ENCODE measurements at regions not wholly inside any gene's neighbourhood (a gene's known extent, or its start where the extent isn't known, plus 50 kb on each side); places are given as distances from the start of the nearest gene placed in this dataset.

DNA sequence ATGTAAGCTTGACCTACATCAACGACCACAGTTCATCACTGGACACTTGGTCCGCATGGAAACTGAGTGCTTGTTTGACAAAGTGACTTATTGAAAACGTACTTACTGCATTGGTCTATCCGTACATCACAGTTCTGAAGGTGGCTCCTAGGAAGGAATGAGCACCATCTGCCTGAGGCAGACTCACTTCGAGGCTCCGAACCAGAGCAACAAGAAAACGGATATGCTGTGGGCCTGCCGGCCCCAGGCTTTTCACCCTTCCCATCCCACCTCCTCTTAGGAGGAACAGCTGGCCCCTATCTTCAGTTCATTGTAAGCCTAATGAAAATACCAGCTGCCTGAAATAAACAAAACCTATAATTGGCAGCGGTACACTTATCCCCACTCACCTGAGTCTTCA lies 67.2 kb upstream of the TSLP start:
- no peak for DNase-seq (ENCODE audit: low spot score)

DNA sequence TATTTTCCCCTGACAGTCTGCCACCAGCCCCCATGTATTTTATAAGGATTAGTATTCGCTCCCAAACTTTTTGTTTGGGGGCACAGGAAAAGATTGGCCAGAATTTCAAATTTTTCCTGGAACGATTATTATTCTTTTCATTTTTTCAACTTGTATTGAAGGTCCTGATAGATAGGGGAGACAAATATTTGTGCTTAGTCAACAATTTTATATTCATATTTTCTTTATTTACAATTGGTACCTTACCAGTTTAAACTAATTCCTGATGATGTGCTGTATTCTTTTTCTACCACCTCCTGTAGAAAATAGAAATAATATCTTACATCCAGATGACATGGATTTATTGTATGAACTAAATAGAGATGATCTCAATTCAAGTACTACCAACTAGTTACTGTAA lies 60.7 kb upstream of the TSLP start:
- DNase-seq (ENCODE audit: low spot score): no peak

DNA sequence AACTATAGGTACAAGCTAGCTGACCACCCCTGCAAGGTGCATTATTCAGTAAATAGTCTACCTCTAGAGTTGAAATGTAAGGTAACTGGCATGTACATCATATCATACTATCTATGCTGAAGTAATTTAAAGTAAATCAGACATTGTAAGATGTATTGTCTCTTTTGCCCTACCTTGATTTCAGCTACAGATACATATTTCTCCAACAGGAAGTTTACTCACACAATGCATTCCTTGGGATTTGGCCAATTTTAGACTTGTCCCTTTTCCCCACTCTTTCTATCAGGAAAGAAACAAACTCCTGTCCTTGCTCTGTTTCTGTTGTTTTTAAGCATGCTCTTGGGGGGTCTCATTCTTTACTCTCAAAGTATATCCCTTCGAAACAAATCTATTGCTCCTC lies 58.5 kb upstream of the TSLP start:
- DNase-seq (ENCODE audit: low spot score): no peak

DNA sequence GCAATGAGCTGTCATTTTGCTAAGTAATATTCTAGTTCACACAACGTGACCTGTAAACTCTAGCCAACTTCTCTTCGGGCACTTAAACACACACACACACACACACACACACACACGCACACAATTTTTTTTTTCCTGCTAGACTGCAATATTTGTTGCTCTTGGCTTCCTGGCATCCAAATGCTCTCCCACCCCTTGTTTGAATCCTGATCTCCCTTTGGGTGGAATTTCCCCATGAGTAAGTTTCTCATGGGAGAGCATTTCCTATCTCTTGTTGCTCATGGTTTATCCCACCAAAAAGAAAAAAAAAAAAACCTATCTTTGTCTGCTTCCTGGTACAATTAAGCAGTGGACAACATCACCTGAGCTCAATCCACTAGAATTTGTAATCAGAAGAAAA lies 54.7 kb upstream of the TSLP start:
- no peak for DNase-seq (ENCODE audit: low spot score)

DNA sequence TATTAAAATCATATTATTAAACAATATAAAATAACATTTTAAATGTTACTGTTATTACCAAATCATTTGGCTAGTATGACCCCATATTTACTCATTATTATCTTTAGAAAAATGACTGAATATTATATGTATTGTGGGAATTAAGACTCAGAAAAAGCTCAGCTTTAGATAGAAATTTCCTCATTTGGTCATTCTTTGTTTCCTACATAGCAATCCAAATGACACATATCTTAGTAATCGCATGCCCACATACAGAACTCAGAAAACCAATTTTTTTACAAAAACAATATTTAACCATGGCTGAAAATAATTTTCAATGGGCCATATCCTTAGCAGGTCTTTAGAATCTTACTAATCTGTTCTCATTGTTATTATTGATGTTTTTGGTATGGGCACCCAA lies 53.8 kb upstream of the TSLP start:
- DNase-seq (ENCODE audit: low spot score): no peak

All from LoVo (cell line).